Loucy (cell line): ENCODE measurements at regions not wholly inside any gene's neighbourhood (a gene's known extent, or its start where the extent isn't known, plus 50 kb on each side); places are given as distances from the start of the nearest gene placed in this dataset.

Experiments
- EZH2phosphoT487 ChIP-seq: fragments of 200-600 bp; IDR thresholded peaks from 2 replicates; pipeline ENCODE4 v1.6.1; 2018; ENCODE audit warnings: antibody characterized with exemption, mild to moderate bottlenecking, moderate library complexity, borderline replicate concordance
- TF ChIP-seq, protein P1 (sequence below): fragments of 200-600 bp; sonication (generic); conservative IDR thresholded peaks from 2 replicates; pipeline ENCODE4 v1.5.1; 2014; ENCODE audit warnings: mild to moderate bottlenecking, antibody characterized with exemption, low read length

DNA sequence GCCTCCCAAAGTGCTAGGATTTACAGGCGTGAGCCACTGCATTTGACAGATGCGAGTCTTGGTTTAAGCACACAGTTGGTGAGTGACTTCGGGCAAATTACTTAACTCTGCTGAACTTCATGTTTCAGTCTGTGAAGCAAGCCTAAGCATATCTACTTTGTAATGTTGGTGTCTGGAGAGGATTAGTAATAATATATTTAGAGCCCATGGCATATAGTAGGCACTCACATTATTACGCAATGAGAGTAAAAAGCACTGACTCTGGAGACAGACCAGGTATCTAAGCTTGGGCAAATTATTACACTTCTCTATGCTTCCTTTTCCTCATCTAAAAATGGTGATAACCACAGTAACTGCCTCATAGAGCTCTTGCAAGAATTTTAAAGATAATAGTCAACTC is 208.7 kb upstream of the P2RY1 start:
- TF ChIP-seq, protein P1, sequence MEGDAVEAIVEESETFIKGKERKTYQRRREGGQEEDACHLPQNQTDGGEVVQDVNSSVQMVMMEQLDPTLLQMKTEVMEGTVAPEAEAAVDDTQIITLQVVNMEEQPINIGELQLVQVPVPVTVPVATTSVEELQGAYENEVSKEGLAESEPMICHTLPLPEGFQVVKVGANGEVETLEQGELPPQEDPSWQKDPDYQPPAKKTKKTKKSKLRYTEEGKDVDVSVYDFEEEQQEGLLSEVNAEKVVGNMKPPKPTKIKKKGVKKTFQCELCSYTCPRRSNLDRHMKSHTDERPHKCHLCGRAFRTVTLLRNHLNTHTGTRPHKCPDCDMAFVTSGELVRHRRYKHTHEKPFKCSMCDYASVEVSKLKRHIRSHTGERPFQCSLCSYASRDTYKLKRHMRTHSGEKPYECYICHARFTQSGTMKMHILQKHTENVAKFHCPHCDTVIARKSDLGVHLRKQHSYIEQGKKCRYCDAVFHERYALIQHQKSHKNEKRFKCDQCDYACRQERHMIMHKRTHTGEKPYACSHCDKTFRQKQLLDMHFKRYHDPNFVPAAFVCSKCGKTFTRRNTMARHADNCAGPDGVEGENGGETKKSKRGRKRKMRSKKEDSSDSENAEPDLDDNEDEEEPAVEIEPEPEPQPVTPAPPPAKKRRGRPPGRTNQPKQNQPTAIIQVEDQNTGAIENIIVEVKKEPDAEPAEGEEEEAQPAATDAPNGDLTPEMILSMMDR: no peak
- no peak for TF ChIP-seq EZH2phosphoT487
